Gastroesophageal sphincter (tissue), 4 donors: ENCODE measurements at regions not wholly inside any gene's neighbourhood (a gene's known extent, or its start where the extent isn't known, plus 50 kb on each side); places are given as distances from the start of the nearest gene placed in this dataset.

ENCODE experiments used
- ATAC-seq: fragments of 150-250 bp; one replicate; pipeline ENCODE4 v1.9.1; 2016; ENCODE audit warnings: mild to moderate bottlenecking, moderate library complexity
- H3K27ac ChIP-seq, 4 donors: fragments of 200-600 bp; sonication (generic) in 3 of 4; 1 replicate in 3 of 4; 2 replicates in 1 of 4; pipeline ENCODE4 v1.5.1; 2016 to 2019
- H3K27me3 ChIP-seq: fragments of 200-600 bp; sonication (generic); one replicate; pipeline ENCODE4 v1.5.1; 2019
- H3K36me3 ChIP-seq, 2 donors: fragments of 200-600 bp; sonication (generic); one replicate each; pipeline ENCODE4 v1.5.1; 2019; ENCODE audit warnings: control low read depth in 1 of 2
- H3K4me1 ChIP-seq, 3 donors: fragments of 200-600 bp; sonication (generic); 1 replicate in 2 of 3; 2 replicates in 1 of 3; pipeline ENCODE4 v1.5.1; 2016 to 2019; ENCODE audit warnings: control low read depth in 2 of 3
- H3K4me3 ChIP-seq, 2 donors: fragments of 200-600 bp; sonication (generic); one replicate each; pipeline ENCODE4 v1.5.1; 2019; ENCODE audit warnings: mild to moderate bottlenecking in 1 of 2, moderate library complexity in 1 of 2
- H3K9me3 ChIP-seq, 3 donors: fragments of 200-600 bp; sonication (generic); one replicate each; pipeline ENCODE4 v1.5.1; 2017 to 2019; ENCODE audit warnings: control low read depth in 2 of 3
- EP300 ChIP-seq: sonication (generic); formaldehyde crosslinking; IDR thresholded peaks from one replicate; pipeline ENCODE4 v1.6.1; 2017; ENCODE audit warnings: antibody characterized with exemption, mild to moderate bottlenecking
- POLR2A ChIP-seq, 2 donors: fragments of 450-650 bp; IDR thresholded peaks; one replicate each; pipeline ENCODE4 v1.6.1; 2017; ENCODE audit warnings: antibody characterized with exemption in 2 of 2, mild to moderate bottlenecking in 2 of 2, moderate library complexity in 1 of 2
- POLR2AphosphoS5 ChIP-seq: sonication (generic); formaldehyde crosslinking; IDR thresholded peaks from one replicate; pipeline ENCODE4 v1.6.1; 2017; ENCODE audit warnings: antibody characterized with exemption
- WGBS, 2 donors: methylation state at CpG; one replicate each; pipeline ENCODE4 v1.1.5; 2018; ENCODE audit warnings: low coverage in 1 of 2; 5-methylcytosine and 5-hydroxymethylcytosine counted together
- TF ChIP-seq, protein P1 (sequence below), 4 experiments: fragments of 200-600 bp in 2 of 4; fragments of 450-650 bp in 2 of 4; sonication (generic) in 1 of 4; IDR thresholded peaks; one replicate each; pipeline ENCODE4 v1.5.1; 2017 to 2019; ENCODE audit warnings: antibody characterized with exemption in 4 of 4, mild to moderate bottlenecking in 2 of 4, moderate library complexity in 2 of 4

DNA sequence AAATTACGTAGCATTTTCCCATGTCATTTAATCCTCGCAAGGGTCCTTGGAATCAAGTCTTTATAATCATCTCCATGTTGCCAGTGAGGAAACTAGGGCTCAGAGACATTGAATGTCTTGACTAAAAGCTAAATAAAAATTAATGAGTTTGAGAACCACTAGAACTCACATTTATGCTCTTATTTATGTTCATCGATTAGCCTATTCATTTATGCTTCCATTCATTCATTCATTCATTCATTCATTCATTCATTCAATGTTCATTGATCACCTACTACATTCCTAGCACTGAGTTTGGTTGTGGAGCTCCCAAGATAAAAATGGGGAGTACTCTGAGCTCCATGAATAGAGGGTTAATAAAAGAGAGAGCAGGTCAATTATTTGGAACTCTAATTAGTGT is 59.7 kb downstream of the KCNA1 start:
- no peaks in the 10 kb centered on the region for H3K4me1 ChIP-seq
- peaks cover 9% of the 10 kb centered on the region for H3K27me3 ChIP-seq
- H3K36me3 ChIP-seq: no peaks in the 10 kb centered on the region
- WGBS, 2 donors: 83 to 89% methylated on average over 3 of the region's 3 CpGs
- TF ChIP-seq, protein P1, sequence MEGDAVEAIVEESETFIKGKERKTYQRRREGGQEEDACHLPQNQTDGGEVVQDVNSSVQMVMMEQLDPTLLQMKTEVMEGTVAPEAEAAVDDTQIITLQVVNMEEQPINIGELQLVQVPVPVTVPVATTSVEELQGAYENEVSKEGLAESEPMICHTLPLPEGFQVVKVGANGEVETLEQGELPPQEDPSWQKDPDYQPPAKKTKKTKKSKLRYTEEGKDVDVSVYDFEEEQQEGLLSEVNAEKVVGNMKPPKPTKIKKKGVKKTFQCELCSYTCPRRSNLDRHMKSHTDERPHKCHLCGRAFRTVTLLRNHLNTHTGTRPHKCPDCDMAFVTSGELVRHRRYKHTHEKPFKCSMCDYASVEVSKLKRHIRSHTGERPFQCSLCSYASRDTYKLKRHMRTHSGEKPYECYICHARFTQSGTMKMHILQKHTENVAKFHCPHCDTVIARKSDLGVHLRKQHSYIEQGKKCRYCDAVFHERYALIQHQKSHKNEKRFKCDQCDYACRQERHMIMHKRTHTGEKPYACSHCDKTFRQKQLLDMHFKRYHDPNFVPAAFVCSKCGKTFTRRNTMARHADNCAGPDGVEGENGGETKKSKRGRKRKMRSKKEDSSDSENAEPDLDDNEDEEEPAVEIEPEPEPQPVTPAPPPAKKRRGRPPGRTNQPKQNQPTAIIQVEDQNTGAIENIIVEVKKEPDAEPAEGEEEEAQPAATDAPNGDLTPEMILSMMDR (IDR thresholded peaks at IDR 0.05): no peak
- TF ChIP-seq POLR2AphosphoS5 (no peak), EP300 (no peak), POLR2A (IDR thresholded peaks at IDR 0.05) (no peak)
- no peak overlapping the region for H3K27ac ChIP-seq
- no peak for ATAC-seq
- no peak overlapping the region for H3K4me3 ChIP-seq
- H3K9me3 ChIP-seq: no peaks in the 10 kb centered on the region

- Histone ChIP-seq H3K4me1 (no peaks in the 10 kb centered on the region), H3K36me3 (no peaks in the 10 kb centered on the region), H3K27me3 (peaks cover 26% of the 10 kb centered on the region), H3K27ac (no peak overlapping the region), H3K9me3 (no peaks in the 10 kb centered on the region), H3K4me3 (no peak overlapping the region)
- ATAC-seq: no peak
- TF ChIP-seq POLR2A (IDR thresholded peaks at IDR 0.05) (no peak), EP300 (no peak), POLR2AphosphoS5 (no peak)
- 72 to 83% methylated on average over 3 of the region's 3 CpGs for WGBS, 2 donors
Measured at GRCh38 chr12:4974217-4974616, 64.5 kb downstream of the KCNA1 start.

GRCh38 chr12:4975574-4975973 is 65.9 kb downstream of the KCNA1 start:
- Histone ChIP-seq H3K27me3 (peaks cover 40% of the 10 kb centered on the region), H3K9me3 (no peaks in the 10 kb centered on the region), H3K36me3 (no peaks in the 10 kb centered on the region), H3K4me3 (no peak overlapping the region), H3K4me1 (no peaks in the 10 kb centered on the region), H3K27ac (no peak overlapping the region)
- 61 to 85% methylated on average over 4 to 5 of the region's 12 CpGs for WGBS, 2 donors
- TF ChIP-seq POLR2AphosphoS5 (no peak), POLR2A (IDR thresholded peaks at IDR 0.05) (no peak), EP300 (no peak)
- TF ChIP-seq, protein P1 (IDR thresholded peaks at IDR 0.05): no peak
- no peak for ATAC-seq

GRCh38 chr12:4977102-4977501 is 66.6 kb upstream of the KCNA5 start:
- 72 to 93% methylated on average over 2 of the region's 10 CpGs for WGBS, 2 donors
- Histone ChIP-seq H3K4me3 (no peak overlapping the region), H3K4me1 (no peaks in the 10 kb centered on the region), H3K27me3 (peaks cover 47% of the 10 kb centered on the region), H3K9me3 (no peaks in the 10 kb centered on the region), H3K27ac (no peak overlapping the region), H3K36me3 (no peaks in the 10 kb centered on the region)
- no peak for ATAC-seq
- TF ChIP-seq POLR2A (IDR thresholded peaks at IDR 0.05): no peak
- TF ChIP-seq POLR2AphosphoS5: no peak
- no peak for TF ChIP-seq EP300
- TF ChIP-seq, protein P1 (IDR thresholded peaks at IDR 0.05): no peak

GRCh38 chr12:4978737-4979136 is 64.9 kb upstream of the KCNA5 start:
- TF ChIP-seq EP300: no peak
- TF ChIP-seq POLR2AphosphoS5: no peak
- no peak for TF ChIP-seq POLR2A (IDR thresholded peaks at IDR 0.05)
- TF ChIP-seq, protein P1 (IDR thresholded peaks at IDR 0.05): no peak
- H3K27ac ChIP-seq: no peak overlapping the region
- WGBS, 2 donors: 50% methylated on average over 2 of the region's 6 CpGs; no CpG with 5 or more reads in 1 of the 2 donors
- no peak overlapping the region for H3K4me3 ChIP-seq
- H3K9me3 ChIP-seq: no peaks in the 10 kb centered on the region
- H3K27me3 ChIP-seq: peaks cover 52% of the 10 kb centered on the region
- no peak for ATAC-seq
- H3K4me1 ChIP-seq: no peaks in the 10 kb centered on the region
- H3K36me3 ChIP-seq: no peaks in the 10 kb centered on the region

GRCh38 chr12:4979737-4980136 is 63.9 kb upstream of the KCNA5 start:
- Histone ChIP-seq H3K9me3 (no peaks in the 10 kb centered on the region), H3K36me3 (no peaks in the 10 kb centered on the region), H3K4me3 (no peak overlapping the region), H3K4me1 (no peaks in the 10 kb centered on the region), H3K27ac (no peak overlapping the region), H3K27me3 (peaks cover 55% of the 10 kb centered on the region)
- no peak for ATAC-seq
- TF ChIP-seq EP300 (no peak), POLR2AphosphoS5 (no peak), POLR2A (IDR thresholded peaks at IDR 0.05) (no peak)
- TF ChIP-seq, protein P1 (IDR thresholded peaks at IDR 0.05): no peak
